Prostate gland (tissue), 2 donors: ENCODE measurements at regions not wholly inside any gene's neighbourhood (a gene's known extent, or its start where the extent isn't known, plus 50 kb on each side); places are given as distances from the start of the nearest gene placed in this dataset.

ENCODE experiments used
- DNase-seq: peaks from one replicate; pipeline ENCODE4 v3.0.0-alpha.2; 2019; ENCODE audit warnings: low spot score
- H3K27ac ChIP-seq, 2 donors: fragments of 200-600 bp; sonication (generic); 2 replicates each; pipeline ENCODE4 v1.5.1; 2017 to 2019
- H3K27me3 ChIP-seq: fragments of 200-600 bp; sonication (generic); replicated peaks from 2 replicates; pipeline ENCODE4 v1.5.1; 2019; ENCODE audit not compliant: insufficient read depth
- H3K36me3 ChIP-seq, 2 donors: fragments of 200-600 bp; sonication (generic); 1 replicate in 1 of 2; 2 replicates in 1 of 2; pipeline versions ENCODE4 v1.5.1 to v1.8.1; 2017 to 2019
- H3K4me1 ChIP-seq: fragments of 200-600 bp; sonication (generic); replicated peaks from 2 replicates; pipeline ENCODE4 v1.5.1; 2019
- H3K4me3 ChIP-seq, 2 donors: fragments of 200-600 bp; sonication (generic); 2 replicates each; pipeline ENCODE4 v1.5.1; 2017 to 2019
- H3K9me3 ChIP-seq: fragments of 200-600 bp; sonication (generic); 2 replicates; pipeline ENCODE4 v1.5.1; 2017
- POLR2A ChIP-seq: fragments of 450-650 bp; IDR thresholded peaks from one replicate; pipeline ENCODE4 v1.6.1; 2016; ENCODE audit warnings: antibody characterized with exemption, mild to moderate bottlenecking
- POLR2AphosphoS5 ChIP-seq: sonication (generic); formaldehyde crosslinking; IDR thresholded peaks from one replicate; pipeline ENCODE4 v1.6.1; 2017; ENCODE audit warnings: antibody characterized with exemption
- WGBS: methylation state at CpG from one replicate; pipeline ENCODE4 v1.1.5; 2018; 5-methylcytosine and 5-hydroxymethylcytosine counted together
- intact Hi-C: fragments of 100-400 bp; cut with DNase I; formaldehyde crosslinking; loops from one replicate; pipeline ENCODE4 v1.14.2; 2022
- TF ChIP-seq, protein P1 (sequence below), 4 experiments: fragments of 200-600 bp in 2 of 4; fragments of 450-650 bp in 2 of 4; sonication (generic) in 2 of 4; IDR thresholded peaks; 1 replicate in 3 of 4; 2 replicates in 1 of 4; pipeline ENCODE4 v1.5.1; 2016 to 2019; ENCODE audit warnings: antibody characterized with exemption in 4 of 4, mild to moderate bottlenecking in 2 of 4, moderate library complexity in 2 of 4

DNA sequence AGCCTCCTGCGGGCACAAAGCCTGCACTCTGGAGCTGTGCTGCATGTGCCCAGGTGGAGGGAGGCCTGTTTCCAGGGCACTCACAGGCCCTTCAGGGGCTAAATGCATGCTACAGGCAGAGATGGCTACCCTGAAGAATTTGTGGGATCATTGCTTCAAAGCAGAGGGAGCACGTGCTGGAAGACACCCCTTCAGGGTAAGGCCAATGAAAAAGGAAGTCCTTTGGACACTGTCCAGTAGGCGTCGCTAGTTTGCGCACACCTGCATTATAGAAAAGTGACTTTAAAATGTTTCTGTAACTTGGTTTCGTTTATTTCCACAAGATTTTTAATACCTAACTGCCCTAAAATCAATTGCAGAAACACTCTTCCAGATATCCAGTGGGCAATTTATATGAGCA, 325.3 kb downstream of the ZNF516 start:
- Histone ChIP-seq H3K27ac (no peak overlapping the region), H3K27me3 (no peaks in the 10 kb centered on the region), H3K9me3 (no peaks in the 10 kb centered on the region), H3K36me3 (no peaks in the 10 kb centered on the region), H3K4me1 (no peaks in the 10 kb centered on the region), H3K4me3 (no peak overlapping the region)
- no peak for DNase-seq
- intact Hi-C loops: no loop called here
- WGBS: 83% methylated on average over 6 of the region's 6 CpGs
- TF ChIP-seq POLR2A (no peak), POLR2AphosphoS5 (no peak)
- TF ChIP-seq, protein P1, sequence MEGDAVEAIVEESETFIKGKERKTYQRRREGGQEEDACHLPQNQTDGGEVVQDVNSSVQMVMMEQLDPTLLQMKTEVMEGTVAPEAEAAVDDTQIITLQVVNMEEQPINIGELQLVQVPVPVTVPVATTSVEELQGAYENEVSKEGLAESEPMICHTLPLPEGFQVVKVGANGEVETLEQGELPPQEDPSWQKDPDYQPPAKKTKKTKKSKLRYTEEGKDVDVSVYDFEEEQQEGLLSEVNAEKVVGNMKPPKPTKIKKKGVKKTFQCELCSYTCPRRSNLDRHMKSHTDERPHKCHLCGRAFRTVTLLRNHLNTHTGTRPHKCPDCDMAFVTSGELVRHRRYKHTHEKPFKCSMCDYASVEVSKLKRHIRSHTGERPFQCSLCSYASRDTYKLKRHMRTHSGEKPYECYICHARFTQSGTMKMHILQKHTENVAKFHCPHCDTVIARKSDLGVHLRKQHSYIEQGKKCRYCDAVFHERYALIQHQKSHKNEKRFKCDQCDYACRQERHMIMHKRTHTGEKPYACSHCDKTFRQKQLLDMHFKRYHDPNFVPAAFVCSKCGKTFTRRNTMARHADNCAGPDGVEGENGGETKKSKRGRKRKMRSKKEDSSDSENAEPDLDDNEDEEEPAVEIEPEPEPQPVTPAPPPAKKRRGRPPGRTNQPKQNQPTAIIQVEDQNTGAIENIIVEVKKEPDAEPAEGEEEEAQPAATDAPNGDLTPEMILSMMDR (IDR thresholded peaks at IDR 0.05): no peak

DNA sequence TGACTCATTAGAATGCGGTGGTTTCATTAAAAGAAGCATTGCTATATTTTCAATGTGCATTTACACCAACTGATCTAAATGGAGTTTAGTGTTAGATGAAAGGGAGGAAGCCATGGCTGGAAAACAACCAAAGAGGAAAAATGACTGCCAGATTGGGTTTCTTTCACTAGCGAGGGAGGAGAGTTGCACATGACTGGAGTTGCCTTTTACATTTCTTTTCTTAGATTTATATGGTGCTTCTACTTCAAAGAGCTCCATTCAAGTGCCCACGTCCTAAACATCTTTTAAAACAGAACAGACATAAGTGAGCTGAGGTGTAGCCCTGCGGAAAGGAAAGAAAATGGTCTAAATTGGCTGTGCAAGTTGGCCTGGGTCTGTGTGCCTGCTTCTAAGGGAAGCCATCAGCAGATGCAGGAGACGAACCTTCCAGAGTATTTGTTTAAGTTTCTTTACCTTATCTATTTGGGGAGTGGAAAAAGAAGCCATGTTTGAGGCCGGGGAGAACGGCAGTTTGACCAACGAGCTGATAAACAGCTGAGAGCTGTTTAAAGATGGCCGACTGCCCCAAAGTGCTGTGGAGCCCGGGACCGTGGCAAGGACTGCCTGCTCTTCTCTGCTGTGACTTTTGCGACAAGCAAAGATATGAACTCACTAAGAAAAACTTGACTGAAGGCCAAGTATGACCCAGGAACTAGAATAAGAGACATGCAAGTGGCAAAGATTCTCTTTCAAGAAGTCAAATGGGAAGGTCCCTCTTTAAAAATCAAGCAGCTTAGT, 327.0 kb downstream of the ZNF516 start:
- no peaks in the 10 kb centered on the region for H3K36me3 ChIP-seq
- no peaks in the 10 kb centered on the region for H3K9me3 ChIP-seq
- DNase-seq: no peak
- TF ChIP-seq, protein P1 (IDR thresholded peaks at IDR 0.05): no peak
- no peak for TF ChIP-seq POLR2A
- TF ChIP-seq POLR2AphosphoS5: no peak
- no peak overlapping the region for H3K27ac ChIP-seq
- WGBS: 35% methylated on average over 12 of the region's 12 CpGs
- H3K27me3 ChIP-seq: no peaks in the 10 kb centered on the region
- H3K4me3 ChIP-seq: no peak overlapping the region
- H3K4me1 ChIP-seq: no peaks in the 10 kb centered on the region
- intact Hi-C loops: no loop called here

DNA sequence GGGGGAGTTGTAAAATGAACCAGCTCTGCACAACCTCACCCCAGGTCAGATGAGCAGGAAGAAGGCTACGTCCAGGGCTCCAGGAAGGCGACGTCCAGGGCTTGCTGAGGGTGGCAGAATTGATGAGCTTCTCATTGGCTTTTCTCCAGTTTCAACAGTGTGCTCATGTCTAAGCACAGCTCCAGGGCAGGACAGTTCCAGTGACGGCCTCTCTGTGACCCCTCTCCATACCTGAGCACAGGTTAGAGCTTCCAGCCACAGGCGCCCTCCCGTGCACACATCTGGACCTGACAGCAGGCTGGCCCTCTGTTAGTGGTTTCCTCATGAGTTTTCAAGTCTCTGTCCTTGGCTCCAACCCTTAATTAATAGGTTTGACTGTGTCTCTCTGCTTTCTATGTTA, 327.6 kb downstream of the ZNF516 start:
- no peak for DNase-seq
- TF ChIP-seq POLR2AphosphoS5: no peak
- intact Hi-C loops: no loop called here
- Histone ChIP-seq H3K27ac (no peak overlapping the region), H3K36me3 (no peaks in the 10 kb centered on the region), H3K9me3 (no peaks in the 10 kb centered on the region), H3K4me3 (no peak overlapping the region), H3K27me3 (no peaks in the 10 kb centered on the region), H3K4me1 (no peaks in the 10 kb centered on the region)
- WGBS: 45% methylated on average over 6 of the region's 6 CpGs

DNA sequence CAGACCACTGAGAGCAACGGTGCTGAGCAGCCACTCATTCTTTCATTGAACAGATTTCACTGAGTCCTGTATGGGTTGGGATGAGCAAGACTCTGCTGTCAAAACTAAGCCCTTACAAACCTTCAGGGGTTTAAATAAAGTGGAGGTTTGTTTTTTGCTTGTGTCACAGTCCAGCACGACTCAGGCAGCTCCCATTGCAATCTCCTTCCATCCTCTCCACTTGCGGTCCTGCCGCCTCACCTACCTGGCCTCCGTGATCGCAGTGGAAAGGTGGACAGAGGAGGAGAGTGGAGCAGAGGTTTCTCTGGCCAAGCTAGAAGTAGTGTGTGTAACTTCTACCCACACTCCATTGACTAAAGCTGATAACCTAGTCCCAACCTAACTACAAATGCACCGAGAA, 332.2 kb downstream of the ZNF516 start:
- Histone ChIP-seq H3K27me3 (no peaks in the 10 kb centered on the region), H3K4me1 (no peaks in the 10 kb centered on the region), H3K27ac (no peak overlapping the region), H3K36me3 (no peaks in the 10 kb centered on the region), H3K4me3 (no peak overlapping the region), H3K9me3 (no peaks in the 10 kb centered on the region)
- 82% methylated on average over 7 of the region's 7 CpGs for WGBS
- TF ChIP-seq POLR2AphosphoS5: no peak
- TF ChIP-seq POLR2A: no peak
- TF ChIP-seq, protein P1 (IDR thresholded peaks at IDR 0.05): no peak
- intact Hi-C loops: no loop called here
- no peak for DNase-seq

DNA sequence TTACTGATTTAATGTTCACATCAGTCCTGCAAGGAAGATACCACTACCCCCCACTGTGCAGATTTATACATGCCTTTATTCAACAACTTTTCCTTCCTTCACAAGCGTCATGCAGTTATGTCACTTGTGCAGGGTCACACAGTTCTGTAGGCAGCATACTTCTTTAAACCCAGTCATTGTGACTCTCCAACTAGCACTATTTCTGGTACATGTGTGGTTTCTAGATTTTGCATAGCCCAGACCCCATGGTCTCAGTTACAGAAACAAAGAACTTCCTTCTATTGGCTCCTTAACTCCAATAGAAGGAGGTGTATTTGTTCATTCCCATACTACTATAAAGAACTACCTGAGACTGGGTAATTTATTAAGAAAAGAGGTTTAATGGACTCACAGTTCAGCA, 333.1 kb downstream of the ZNF516 start:
- no peak overlapping the region for H3K4me3 ChIP-seq
- DNase-seq: no peak
- intact Hi-C loops: no loop called here
- H3K27ac ChIP-seq: no peak overlapping the region
- no peaks in the 10 kb centered on the region for H3K27me3 ChIP-seq
- no peaks in the 10 kb centered on the region for H3K9me3 ChIP-seq
- no peaks in the 10 kb centered on the region for H3K36me3 ChIP-seq
- no peak for TF ChIP-seq POLR2A
- TF ChIP-seq, protein P1 (IDR thresholded peaks at IDR 0.05): no peak
- no peak for TF ChIP-seq POLR2AphosphoS5
- no peaks in the 10 kb centered on the region for H3K4me1 ChIP-seq
- WGBS: 97% methylated on average over 1 of the region's 1 CpG
